ENCODE measurements at regions not wholly inside any gene's neighbourhood (a gene's known extent, or its start where the extent isn't known, plus 50 kb on each side); places are given as distances from the start of the nearest gene placed in this dataset.
"Not testable (repeated sequence)": the region's sequence is repeated elsewhere in the genome, so short reads cannot be mapped to it uniquely, and the experiment has no call there.

DNA sequence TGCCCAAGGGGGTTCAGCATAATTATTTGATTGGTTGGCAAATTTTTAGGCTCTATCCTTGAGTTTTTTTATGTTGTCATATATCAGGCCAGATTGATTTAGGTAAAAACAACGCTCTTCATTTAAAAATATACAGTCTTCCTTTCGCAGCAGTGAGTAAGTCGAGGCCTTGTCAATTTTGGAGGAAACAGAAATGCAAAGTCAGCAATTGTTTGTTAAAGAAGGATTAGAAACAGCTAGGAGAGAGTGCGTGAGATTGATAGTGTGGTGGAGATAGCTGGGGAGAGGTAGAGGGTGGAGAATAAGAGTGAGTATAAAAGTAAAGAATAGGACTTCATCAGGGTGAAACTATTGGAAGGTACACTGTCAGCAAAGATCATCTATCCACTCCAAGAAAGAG is 830.8 kb downstream of the LUZP2 start:
- no peak for DNase-seq

DNA sequence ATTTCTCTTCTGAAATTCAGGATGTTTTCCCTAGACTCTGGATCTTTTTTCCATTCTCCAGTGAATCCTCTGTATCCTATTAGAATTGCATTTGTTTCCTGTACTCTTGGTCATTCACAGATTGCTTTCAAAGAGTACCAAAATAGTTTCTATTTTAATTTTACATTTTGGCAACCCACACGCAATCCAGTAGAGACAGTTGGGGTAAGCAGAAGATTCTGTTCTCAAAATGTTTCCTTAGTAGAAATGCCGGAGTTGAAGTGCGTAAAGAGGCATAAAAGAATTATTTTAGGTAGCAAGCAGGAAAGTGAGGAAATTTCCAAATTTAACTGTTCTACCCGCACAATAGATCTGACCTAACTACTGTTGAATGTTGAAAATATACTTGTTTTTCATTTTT is 842.4 kb downstream of the LUZP2 start:
- no peak for DNase-seq

- DNase-seq: no peak
Observed at GRCh38 chr11:25349537-25349936, 852.7 kb downstream of the LUZP2 start.

DNA sequence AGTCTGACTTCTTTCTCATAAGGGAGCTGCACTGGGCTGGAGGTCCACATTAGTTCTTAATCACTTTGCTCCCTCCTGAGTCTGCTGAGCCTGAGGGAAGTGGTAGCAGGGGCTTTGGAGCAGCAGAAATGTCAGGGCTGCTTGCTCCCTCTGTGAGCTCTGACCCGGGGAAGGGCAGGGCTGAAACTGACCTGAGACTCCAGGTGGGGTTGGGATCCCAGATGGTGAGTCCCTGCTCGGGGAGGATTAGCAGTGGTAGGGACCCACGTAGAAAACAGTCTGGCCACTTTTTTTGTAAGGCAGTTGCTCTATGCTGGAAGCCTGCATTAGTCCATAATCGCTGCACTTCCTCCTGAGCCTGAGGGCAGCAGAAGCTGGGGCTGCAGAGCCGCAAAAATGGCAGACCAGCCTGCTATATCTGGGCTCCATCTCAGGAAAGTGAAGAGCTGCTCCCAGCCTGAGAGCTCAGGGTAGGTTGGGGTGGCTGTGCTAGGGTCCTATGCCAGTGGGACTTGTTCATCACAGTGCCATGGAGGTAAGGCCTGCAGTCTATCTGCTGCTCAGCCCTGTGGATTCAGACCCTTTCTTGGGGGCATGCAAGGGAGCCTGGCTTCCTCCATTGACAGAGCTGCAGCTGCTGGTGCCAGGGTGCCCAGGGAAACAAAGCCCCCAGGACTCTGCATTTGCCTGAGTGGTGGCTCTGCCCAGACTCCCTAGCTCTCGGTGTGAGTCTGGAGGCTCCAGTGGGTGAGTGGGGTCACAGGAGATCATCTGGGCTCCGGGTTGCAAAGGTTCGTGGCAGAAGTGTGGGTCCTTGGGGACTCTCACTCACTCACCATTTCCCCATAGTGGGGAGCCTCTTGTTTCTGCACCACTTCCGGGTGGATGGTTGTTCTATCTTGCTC is 854.3 kb downstream of the LUZP2 start:
- no peak for DNase-seq

- no peak for DNase-seq
Observed at GRCh38 chr11:25357133-25357532, 860.3 kb downstream of the LUZP2 start.

- no peak for DNase-seq
Observed at GRCh38 chr11:25377466-25377865, 880.6 kb downstream of the LUZP2 start.

GRCh38 chr11:25396847-25397246 is 900.0 kb downstream of the LUZP2 start:
- no peak for DNase-seq

DNA sequence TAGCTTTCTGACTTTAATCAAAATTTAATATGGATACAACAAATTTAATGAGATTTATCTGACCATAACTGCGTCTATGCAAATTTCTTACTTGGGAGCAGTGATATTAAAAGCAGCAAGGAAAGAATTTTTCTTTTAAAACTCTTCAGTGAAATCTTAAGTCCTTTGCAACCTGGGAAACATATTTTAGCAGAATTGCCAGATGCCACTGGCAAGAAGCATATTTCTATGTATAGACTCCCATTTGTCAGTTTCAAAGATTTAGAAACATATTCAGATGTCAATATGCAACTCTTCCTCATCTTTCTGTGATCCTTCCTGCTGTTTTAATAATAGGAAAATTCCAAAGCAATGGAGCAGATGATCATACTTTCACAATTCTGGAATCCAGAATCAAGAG is 911.3 kb downstream of the LUZP2 start:
- DNase-seq: no peak

GRCh38 chr11:25415793-25416192 is 916.1 kb upstream of the ANO3 start:
- no peak for DNase-seq

- no peak for DNase-seq
Observed at GRCh38 chr11:25423436-25424199, 908.3 kb upstream of the ANO3 start.

GRCh38 chr11:25432376-25432775 is 899.6 kb upstream of the ANO3 start:
- DNase-seq: no peak

DNA sequence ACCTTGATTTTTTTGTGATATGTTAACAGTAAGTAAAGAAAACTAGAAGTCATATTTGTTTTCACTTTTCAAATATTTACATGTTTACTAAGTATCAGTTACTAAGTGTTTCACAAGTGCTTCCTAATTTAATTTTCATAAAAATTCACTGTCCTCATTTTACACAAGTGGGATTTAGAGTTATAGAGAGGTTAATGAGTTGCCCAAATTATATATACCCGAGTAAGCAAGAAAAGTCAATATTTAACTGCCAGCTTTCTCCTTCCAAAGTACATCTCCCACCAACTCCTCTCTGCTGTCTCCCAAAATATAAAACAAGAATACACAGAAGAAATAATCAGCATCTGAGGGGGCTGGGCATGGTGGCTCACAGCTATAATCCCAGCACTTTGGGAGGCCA is 896.7 kb upstream of the ANO3 start:
- DNase-seq: no peak

DNA sequence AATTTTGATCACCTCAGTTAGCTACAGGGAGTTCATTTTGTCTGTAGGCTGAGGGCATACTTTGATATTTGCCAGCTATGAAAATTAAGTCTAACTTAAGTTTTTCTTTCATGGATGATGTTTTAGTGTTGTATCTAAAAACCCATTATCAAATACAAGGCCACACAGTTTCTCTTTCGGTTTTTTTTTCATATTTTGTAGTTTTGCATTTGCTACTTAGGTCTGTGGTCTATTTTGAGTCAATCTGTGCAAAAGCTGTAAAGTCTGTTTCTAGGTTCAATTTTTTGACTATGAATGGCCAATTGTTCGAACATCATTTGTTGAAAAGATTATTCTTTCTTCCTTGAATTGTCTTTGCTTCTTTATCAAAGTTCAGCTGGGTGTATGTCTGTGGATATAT is 895.6 kb upstream of the ANO3 start:
- DNase-seq: no peak

GRCh38 chr11:25441421-25441820 is 890.5 kb upstream of the ANO3 start:
- DNase-seq: no peak

DNA sequence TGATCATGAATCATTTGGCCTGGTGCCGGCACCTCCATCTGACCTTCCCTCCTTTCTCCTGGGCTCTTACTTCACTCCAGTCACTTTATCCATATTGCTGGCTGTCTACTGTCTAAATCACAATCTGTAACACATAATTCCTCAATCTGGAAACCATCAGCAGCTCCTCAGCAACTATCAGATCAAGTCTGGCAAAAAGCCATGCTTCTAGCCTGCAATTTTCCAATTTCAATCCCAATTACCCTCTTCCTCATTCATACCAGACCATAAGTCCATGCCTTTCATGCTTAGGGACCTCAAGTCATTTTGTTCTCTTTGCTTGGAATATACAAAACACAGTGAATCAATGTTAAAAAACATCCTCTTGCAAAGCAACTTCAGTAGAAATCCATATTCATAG is 882.8 kb upstream of the ANO3 start:
- no peak for DNase-seq

- no peak for DNase-seq
Observed at GRCh38 chr11:25453471-25453870, 878.5 kb upstream of the ANO3 start.

GRCh38 chr11:25456211-25456610 is 875.7 kb upstream of the ANO3 start:
- no peak for DNase-seq

DNA sequence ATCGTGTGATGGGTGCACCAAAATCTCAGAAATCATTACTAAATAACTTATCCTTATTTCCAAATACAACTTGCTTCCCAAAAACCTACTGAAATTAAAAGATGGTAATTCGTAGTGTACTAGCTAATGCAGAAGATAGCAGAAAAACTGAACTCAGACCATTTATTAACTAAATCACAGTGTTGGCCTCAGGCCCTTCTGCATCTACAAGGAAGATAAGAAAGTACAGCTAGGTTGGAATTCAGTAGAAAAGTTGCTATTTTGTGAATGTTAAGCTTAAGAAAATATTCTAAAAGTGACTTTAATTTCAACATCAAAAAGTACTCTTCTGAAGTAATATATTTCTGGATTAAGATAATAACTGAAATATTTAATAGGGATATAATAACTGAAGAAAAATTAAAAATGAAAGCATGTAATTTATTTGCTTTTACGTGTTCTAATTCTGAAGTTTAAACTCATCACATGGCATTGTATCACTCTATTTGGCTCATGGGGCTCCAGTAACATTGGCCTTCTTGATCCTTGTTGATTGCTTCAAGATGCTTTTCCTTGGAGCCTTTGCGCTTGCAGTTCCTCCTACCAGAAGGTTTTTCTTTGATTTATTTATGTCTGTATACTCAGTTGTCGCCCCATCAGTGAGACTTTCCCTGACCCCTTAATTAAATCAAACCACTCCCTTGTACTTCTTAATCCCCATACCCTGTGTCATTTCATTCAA is 847.9 kb upstream of the ANO3 start:
- no peak for DNase-seq

DNA sequence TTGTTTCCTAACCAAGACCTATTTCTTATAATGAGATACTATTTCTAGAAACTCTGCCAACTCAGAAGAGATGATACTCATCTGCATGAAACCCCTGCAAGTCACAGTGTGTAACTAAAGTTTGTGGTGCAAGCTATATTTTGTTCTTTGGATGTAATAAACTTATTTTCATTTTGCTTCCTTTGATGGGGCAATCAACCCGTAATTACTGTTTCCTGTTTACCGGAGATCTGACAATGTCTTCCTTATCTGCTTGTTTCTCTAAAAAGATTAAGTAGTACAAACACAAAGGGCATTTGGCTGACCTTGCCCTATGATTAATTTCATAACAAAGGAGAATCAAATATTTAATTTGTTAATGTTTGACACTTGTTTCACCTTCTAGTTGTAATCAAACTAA is 846.6 kb upstream of the ANO3 start:
- DNase-seq: no peak

DNA sequence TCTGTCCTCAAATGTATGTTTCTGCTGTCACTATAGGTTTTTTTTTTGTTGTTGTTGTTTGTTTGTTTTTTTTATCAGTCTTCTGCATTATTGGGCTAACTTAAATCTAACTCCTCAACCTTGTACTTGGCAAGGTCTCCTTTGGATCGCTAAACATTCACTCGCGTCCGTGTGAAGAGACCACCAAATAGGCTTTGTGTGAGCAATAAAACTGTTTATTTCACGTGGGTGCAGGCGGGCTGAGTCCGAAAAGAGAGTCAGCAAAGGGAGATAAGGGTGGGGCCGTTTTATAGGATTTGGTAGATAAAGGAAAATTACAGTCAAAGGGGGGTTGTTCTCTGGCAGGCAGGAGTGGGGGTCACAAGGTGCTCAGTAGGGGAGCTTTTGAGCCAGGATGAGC is 845.6 kb upstream of the ANO3 start:
- DNase-seq: not testable (repeated sequence)

DNA sequence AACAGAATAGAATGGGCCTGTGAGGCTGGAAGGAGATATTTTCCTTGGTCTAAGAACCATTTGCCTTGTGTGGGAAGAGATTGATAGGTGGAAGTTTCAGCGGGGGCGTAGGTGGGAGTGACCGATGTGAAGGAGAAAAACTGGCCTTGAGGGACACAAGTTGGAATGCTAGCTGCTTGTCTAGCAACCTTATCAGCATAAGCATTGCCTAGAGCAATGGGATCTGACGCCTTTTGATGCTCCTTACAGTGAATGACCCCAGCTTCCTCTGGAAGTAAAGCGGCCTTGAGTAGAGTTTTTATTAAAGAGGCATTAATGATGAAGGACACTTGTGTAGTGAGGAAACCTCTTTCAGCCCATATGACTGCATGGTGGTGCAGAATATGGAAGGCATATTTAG is 843.8 kb upstream of the ANO3 start:
- DNase-seq: not testable (repeated sequence)

DNA sequence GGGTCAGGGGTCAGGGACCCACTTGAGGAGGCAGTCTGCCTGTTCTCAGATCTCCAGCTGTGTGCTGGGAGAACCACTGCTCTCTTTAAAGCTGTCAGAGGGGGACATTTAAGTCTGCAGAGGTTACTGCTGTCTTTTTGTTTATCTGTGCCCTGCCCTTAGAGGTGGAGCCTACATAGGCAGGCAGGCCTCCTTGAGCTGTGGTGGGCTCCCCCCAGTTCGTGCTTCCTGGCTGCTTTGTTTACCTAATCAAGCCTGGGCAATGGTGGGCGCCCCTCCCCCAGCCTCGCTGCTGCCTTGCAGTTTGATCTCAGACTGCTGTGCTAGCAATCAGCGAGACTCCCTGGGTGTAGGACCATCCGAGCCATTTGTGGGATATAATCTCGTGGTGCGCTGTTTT is 830.5 kb upstream of the ANO3 start:
- not testable (repeated sequence) for DNase-seq

DNA sequence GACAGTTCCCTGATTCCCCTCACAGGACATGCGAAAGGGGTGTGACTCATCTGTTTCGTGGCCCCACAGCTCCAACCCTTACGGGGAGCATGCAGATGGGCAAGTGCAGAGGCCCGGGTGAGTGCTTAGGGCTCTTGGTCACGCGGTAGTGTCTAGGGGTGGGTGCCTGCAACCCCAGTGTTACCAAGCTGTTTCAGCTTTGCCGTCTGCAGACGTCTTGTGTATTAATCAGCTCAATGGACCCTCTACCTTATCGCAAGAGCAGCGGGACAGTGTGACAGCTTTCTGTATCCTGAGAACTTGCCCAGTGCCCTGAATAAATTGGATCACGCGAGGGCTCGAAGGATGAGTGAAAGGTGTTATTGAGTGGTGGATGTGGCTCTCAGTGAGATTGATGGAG is 816.4 kb upstream of the ANO3 start:
- no peak for DNase-seq

DNA sequence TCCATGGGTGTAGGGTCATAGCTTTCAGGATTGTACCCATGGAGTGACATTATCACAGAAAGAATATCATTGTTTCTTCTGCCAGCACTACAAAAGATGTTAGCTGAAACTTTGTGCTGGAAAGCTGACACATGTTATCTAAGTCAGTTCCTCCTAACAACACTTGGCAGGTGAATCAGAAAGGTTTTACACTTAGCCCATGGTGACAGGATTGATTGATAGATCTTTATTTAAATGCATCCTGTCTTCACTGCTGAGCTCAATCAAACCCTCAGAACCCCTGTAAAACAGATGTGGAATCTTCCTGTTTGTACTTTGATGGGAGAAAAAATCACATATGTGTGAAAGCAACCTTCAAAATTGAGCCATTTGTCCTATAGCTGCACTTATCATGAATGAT is 811.5 kb upstream of the ANO3 start:
- DNase-seq: no peak
